Muscle layer of colon (tissue), 2 donors: ENCODE measurements at regions not wholly inside any gene's neighbourhood (a gene's known extent, or its start where the extent isn't known, plus 50 kb on each side); places are given as distances from the start of the nearest gene placed in this dataset.

Source experiments
- H3K27ac ChIP-seq: one replicate; pipeline ENCODE4 v1.7.0; 2013; ENCODE audit warnings: low read depth, mild to moderate bottlenecking, low read length, moderate library complexity
- H3K27me3 ChIP-seq, 2 donors: one replicate each; pipeline ENCODE4 v1.7.0; 2013; ENCODE audit warnings: low read length in 2 of 2, mild to moderate bottlenecking in 2 of 2; ENCODE audit not compliant: insufficient read depth in 2 of 2, control insufficient read depth in 1 of 2
- H3K36me3 ChIP-seq: one replicate; pipeline ENCODE4 v1.7.0; 2013; ENCODE audit warnings: mild to moderate bottlenecking, low read length; ENCODE audit not compliant: insufficient read depth
- H3K4me1 ChIP-seq: one replicate; pipeline ENCODE4 v1.7.0; 2013; ENCODE audit warnings: mild to moderate bottlenecking, low read length; ENCODE audit not compliant: insufficient read depth
- H3K4me3 ChIP-seq, 2 donors: one replicate each; pipeline ENCODE4 v1.7.0; 2013; ENCODE audit warnings: low read length in 2 of 2, low read depth in 1 of 2, mild to moderate bottlenecking in 1 of 2, moderate library complexity in 1 of 2
- H3K9ac ChIP-seq: one replicate; pipeline ENCODE4 v1.7.0; 2013; ENCODE audit warnings: low read length
- H3K9me3 ChIP-seq: one replicate; pipeline ENCODE4 v1.7.0; 2013; ENCODE audit warnings: mild to moderate bottlenecking, low read length
- donor health status: abdominal sarcoma.
- donor health status: Adenocarcinoma of cecum.

DNA sequence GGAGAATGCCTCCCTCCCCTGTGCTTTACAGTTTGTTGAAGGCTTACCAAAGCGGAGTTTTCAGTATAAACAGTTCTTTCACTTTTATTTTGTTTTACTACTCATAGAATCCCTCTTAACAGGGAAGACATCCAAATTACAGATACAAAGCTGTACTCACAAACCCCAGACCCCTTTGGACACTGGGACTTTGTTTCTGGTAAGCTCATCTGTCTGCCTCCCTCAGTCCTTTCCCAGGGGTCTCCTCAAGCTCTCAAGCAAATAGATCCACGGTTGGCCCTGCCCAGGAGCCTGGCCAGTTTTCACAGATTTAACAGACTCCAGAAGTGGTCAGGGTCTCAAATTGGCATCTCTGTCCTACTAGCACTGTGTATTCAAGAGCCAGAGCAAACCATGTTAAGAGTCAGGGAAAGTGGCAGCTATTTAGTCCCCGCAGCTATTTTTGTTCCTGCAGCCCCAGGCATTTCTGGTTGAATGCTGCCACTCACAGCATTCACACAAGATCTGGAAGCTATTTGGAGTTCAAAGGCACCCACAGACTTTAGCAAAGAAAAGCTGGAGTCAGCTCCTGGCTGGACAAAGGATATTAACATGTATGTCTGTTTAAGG is 54.2 kb downstream of the TMEM100 start:
- Histone ChIP-seq H3K4me3 (peak overlapping the region in 1 of 2 donors; percentile 8), H3K27ac (peak overlapping the region; percentile 30), H3K4me1 (peaks cover 9% of the 10 kb centered on the region), H3K27me3 (no peaks in the 10 kb centered on the region), H3K9ac (no peak overlapping the region), H3K36me3 (no peaks in the 10 kb centered on the region), H3K9me3 (no peaks in the 10 kb centered on the region)

GRCh38 chr17:55666806-55667205 is 55.9 kb downstream of the TMEM100 start:
- Histone ChIP-seq H3K4me1 (peaks cover 9% of the 10 kb centered on the region), H3K27me3 (no peaks in the 10 kb centered on the region), H3K9ac (no peak overlapping the region), H3K4me3 (no peak overlapping the region), H3K9me3 (no peaks in the 10 kb centered on the region), H3K36me3 (no peaks in the 10 kb centered on the region), H3K27ac (no peak overlapping the region)

- peaks cover 9% of the 10 kb centered on the region for H3K4me1 ChIP-seq
- no peak overlapping the region for H3K27ac ChIP-seq
- H3K9ac ChIP-seq = no peak overlapping the region
- no peaks in the 10 kb centered on the region for H3K27me3 ChIP-seq
- no peaks in the 10 kb centered on the region for H3K36me3 ChIP-seq
- H3K9me3 ChIP-seq = no peaks in the 10 kb centered on the region
- H3K4me3 ChIP-seq = no peak overlapping the region
Observed at GRCh38 chr17:55664287-55664686, 58.4 kb downstream of the TMEM100 start.

GRCh38 chr17:55663400-55663799 is 59.3 kb downstream of the TMEM100 start:
- Histone ChIP-seq H3K36me3 (no peaks in the 10 kb centered on the region), H3K27me3 (no peaks in the 10 kb centered on the region), H3K9ac (no peak overlapping the region), H3K9me3 (no peaks in the 10 kb centered on the region), H3K4me1 (peaks cover 9% of the 10 kb centered on the region), H3K27ac (no peak overlapping the region), H3K4me3 (no peak overlapping the region)

GRCh38 chr17:55661963-55662834 is 60.5 kb downstream of the TMEM100 start:
- Histone ChIP-seq H3K4me3 (no peak overlapping the region), H3K9ac (no peak overlapping the region), H3K27ac (no peak overlapping the region), H3K9me3 (no peaks in the 10 kb centered on the region), H3K4me1 (no peaks in the 10 kb centered on the region), H3K27me3 (no peaks in the 10 kb centered on the region), H3K36me3 (no peaks in the 10 kb centered on the region)

- H3K4me1 ChIP-seq = no peaks in the 10 kb centered on the region
- no peaks in the 10 kb centered on the region for H3K27me3 ChIP-seq
- no peak overlapping the region for H3K27ac ChIP-seq
- H3K9ac ChIP-seq = no peak overlapping the region
- H3K9me3 ChIP-seq = no peaks in the 10 kb centered on the region
- H3K36me3 ChIP-seq = no peaks in the 10 kb centered on the region
- H3K4me3 ChIP-seq = no peak overlapping the region
Observed at GRCh38 chr17:55661256-55661758, 61.4 kb downstream of the TMEM100 start.

DNA sequence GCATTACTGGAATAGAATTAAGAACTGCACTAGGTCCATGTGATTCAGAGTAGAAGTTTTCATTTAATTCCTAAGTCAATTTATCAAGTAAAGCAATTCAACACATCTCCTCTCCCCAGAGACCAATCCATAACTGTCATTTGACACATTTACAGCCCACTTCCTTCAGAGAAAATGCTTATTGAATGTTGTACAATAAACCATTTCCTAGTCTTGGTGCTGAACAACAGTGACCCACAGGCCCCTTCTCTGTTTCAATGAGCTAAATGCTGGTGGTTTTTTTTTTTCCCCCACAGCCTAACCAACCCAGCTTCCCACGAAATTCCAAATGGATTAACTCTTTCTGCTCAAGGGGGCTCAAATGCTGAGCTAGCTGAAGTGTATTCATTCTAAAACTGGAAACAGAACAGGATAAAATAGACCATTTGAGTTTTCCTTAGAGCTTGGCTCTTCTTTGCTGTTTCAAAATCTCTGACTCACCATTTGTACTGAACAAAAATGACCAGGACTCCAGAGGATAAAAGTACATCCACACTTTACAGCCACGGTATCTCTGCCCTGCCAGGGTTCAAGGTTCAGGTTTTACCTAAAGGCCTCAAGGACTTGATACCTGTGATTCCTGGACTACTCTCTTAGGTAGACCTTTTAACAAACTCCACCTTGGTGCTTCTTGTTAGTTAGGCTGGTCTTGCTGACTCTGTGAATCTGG is 62.3 kb downstream of the TMEM100 start:
- no peak overlapping the region for H3K9ac ChIP-seq
- H3K27me3 ChIP-seq = no peaks in the 10 kb centered on the region
- H3K4me1 ChIP-seq = peaks cover 7% of the 10 kb centered on the region
- H3K4me3 ChIP-seq = no peak overlapping the region
- H3K9me3 ChIP-seq = no peaks in the 10 kb centered on the region
- peak overlapping the region; percentile 8 for H3K27ac ChIP-seq
- no peaks in the 10 kb centered on the region for H3K36me3 ChIP-seq

DNA sequence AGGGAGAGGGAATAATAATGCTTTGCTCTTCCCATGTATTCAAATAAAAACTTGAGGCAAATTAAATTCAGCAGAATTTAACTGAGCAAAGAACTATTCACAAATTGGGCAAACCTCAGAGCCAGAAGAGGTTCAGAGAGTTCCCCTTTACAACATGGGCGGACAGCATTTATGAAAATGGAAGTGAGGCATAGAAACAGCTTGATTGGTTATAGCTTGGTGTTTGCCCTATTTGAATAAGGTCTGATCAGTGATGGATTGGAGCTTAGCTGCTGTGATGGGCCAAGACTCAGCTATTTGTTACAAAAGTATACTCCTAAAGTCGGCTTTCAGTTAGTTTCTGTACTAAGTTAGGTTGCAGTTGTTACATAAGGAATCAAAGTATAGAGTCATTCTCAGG is 63.0 kb downstream of the TMEM100 start:
- Histone ChIP-seq H3K27ac (no peak overlapping the region), H3K4me3 (no peak overlapping the region)

DNA sequence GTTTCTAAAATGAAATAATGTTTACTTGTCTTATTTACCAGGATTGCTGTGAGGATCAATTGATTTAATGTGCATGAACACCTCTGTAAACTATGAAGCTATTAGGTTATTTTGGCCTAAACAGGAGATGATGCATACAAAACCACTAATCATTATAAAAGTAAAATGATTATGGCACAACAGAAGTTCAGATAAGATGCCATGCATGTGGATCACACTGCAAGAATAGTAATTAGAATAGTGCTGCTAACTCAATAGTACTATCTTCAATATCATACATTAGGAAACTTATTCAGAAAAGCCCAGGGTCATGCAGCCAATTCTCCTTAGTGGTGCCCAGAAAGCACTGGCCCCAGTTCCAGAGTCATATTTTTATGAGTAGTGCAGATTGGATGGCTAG is 66.9 kb downstream of the TMEM100 start:
- Histone ChIP-seq H3K9ac (no peak overlapping the region), H3K27ac (no peak overlapping the region), H3K4me1 (peaks cover 20% of the 10 kb centered on the region), H3K36me3 (no peaks in the 10 kb centered on the region), H3K27me3 (no peaks in the 10 kb centered on the region), H3K4me3 (no peak overlapping the region), H3K9me3 (no peaks in the 10 kb centered on the region)

More for the DNA sequence above, 63.0 kb downstream of the TMEM100 start:
- Histone ChIP-seq H3K27me3 (no peaks in the 10 kb centered on the region), H3K9ac (no peak overlapping the region), H3K9me3 (no peaks in the 10 kb centered on the region), H3K36me3 (no peaks in the 10 kb centered on the region), H3K4me1 (peaks cover 14% of the 10 kb centered on the region)

DNA sequence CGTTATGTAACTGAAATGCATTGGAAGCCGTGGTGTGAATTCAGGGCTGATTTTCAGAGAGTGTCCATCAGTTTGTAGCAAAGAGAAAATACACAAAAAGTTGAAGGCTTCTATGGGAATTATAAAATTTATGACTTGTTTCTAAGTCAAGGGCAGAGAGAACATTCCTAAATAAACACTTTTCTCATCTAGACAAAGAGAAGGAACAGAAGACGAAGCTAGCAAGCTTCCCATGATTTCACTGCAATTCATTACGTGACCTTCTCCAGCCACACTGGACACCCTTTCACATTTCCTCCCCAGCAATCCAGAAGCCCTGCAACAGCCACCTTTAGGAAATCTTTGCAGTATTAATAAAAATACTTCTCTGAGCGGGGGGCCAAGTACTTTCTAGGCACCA is 67.8 kb downstream of the TMEM100 start:
- Histone ChIP-seq H3K27ac (no peak overlapping the region), H3K4me1 (peaks cover 20% of the 10 kb centered on the region), H3K27me3 (no peaks in the 10 kb centered on the region), H3K36me3 (no peaks in the 10 kb centered on the region), H3K9me3 (no peaks in the 10 kb centered on the region), H3K9ac (no peak overlapping the region), H3K4me3 (no peak overlapping the region)

- Histone ChIP-seq H3K4me1 (peaks cover 20% of the 10 kb centered on the region), H3K9me3 (no peaks in the 10 kb centered on the region), H3K4me3 (no peak overlapping the region), H3K27me3 (no peaks in the 10 kb centered on the region), H3K27ac (no peak overlapping the region), H3K9ac (no peak overlapping the region), H3K36me3 (no peaks in the 10 kb centered on the region)
Observed at GRCh38 chr17:55654022-55654421, 68.6 kb downstream of the TMEM100 start.
